HG03558 (cell line): ENCODE measurements at regions not wholly inside any gene's neighbourhood (a gene's known extent, or its start where the extent isn't known, plus 50 kb on each side); places are given as distances from the start of the nearest gene placed in this dataset.

Experiments
- ATAC-seq: cut with Tn5 transposase; IDR thresholded peaks from one replicate; pipeline ENCODE4 v1.9.1; 2021; ENCODE audit warnings: moderate number of reproducible peaks; ENCODE audit not compliant: unreplicated experiment; ENCODE audit errors: extremely low read depth

DNA sequence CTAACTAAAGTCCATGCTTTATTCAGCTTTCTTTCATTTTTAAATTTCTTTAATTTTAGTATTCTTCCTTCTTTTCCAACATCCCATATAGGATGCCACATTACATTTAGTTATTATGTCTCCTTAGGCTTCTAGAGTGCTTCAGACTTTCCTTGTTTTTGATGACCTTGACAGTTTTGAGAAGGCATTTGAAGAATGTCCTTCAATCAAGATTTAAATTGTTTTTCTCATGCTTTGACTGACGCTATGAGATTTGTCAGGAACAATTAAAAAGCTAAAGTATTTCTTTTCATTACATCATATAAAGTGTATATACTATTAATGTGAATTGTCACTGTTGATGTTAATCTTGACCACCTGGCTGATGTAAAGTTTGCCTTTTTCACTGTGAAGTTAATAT is 173.7 kb upstream of the LYPLAL1 start:
- no peak for ATAC-seq

DNA sequence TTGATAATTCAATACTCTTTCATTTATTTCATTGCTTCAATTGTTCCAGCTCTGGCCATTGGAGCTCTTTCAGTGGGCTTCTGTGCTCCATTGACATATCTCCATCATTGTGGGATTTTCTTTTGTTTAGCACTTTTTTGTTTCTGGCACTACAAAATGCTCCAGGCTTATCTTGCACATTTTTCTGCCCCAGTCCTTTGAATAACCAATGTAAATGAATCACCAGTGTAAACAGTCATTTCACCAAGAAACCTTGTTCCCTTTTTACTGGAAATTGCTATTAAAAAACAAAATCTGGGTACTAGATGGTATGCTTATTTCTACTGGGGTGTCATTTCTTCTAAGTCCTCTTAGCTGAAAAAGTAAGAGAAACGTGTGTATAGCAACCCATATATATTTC is 173.0 kb upstream of the LYPLAL1 start:
- ATAC-seq: no peak

DNA sequence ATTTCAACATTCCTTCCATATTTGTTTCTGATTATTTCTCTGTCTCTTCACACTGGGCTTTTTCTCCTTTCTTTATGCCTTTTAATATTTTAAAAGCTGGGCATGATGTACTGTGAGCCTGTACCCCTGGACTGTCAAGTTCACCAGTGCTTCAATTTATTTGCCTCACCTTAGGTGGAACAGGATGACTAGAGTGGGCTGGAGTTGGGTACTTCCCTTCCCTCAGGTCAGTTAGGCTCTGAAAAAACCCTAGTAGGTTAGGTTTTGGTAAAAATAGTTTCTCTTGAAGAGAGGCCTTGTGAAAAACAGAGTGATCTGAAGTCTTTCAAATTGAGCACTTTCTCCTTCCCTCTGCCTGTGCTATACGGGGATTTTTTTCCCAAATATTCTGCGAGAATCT is 163.0 kb upstream of the LYPLAL1 start:
- no peak for ATAC-seq

DNA sequence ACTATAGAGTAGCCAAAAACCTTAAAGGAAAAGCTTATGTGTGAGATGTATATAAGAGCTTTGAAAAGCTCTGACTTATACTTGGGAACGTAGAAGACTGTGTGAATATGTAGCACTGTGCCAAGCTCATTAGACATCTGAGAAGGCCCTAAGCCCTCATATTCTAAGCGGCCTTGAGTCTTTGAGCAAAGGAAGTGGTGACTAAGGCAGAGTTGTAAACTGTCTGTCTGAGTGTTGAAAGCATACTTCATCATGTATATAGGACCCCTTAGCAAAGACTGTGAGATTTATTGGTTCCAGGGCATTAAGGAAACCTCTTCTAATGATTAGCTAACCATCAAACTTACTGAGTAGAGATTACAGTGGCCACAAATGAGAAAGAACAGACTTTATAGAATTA is 153.3 kb upstream of the LYPLAL1 start:
- no peak for ATAC-seq

DNA sequence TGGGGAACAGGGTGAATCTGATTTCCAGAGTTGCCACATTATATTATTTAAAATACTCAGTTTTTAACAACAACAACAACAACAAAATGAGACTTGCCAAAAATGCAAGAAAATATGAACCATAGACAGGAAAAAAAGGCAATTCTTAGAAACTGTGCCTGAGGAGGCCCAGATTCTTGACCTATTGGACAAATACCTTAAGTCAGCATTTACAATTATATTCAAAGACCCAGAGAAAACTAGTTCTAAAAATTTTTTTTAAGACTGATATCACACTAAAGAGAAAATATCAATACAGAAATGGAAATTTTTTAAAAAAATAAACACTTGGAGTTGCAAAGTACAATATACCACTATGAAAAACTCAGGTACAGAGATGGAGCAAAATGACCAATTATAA is 152.8 kb upstream of the LYPLAL1 start:
- ATAC-seq: no peak

DNA sequence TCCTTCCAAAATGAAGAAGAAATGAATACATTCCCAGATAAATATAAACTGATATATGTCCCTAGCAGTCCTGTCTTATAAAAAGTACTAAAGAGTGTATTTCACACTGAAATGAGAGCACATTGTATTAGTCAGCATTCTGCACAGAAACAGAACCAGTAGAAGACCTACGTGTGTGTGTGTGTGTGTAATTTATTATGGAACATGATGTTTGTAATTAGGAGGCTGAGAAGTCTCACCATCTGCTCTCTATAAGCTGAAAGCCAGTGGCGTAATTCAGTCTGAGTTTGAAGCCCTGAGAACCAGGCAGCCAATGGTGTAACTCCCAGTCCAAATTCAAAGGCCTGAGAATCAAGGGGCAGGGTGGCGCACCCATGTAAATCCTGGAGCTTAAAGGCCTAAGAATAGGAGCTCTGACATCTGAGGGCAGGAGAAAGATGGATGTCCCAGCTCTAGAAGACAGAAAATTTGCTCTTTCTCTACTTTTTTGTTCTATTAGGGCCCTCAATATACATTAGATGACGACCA is 146.5 kb upstream of the LYPLAL1 start:
- ATAC-seq: no peak

DNA sequence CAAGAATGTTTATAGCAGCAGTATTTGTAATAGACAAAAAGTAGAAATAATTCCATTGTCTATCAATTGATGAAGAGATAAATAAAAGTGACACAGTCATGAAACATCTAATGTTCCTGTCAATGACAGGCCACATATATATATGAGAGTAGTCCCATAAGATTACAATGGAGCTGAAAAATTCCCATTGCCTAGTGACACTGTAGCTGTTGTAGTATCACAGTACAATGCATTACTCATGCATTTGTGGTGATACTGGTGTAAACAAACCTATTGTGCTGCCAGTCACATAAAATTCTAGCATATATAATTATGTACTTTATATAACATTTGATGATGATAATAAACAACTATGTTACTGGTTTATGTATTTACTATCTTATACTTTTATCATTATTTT is 141.9 kb upstream of the LYPLAL1 start:
- ATAC-seq: no peak

DNA sequence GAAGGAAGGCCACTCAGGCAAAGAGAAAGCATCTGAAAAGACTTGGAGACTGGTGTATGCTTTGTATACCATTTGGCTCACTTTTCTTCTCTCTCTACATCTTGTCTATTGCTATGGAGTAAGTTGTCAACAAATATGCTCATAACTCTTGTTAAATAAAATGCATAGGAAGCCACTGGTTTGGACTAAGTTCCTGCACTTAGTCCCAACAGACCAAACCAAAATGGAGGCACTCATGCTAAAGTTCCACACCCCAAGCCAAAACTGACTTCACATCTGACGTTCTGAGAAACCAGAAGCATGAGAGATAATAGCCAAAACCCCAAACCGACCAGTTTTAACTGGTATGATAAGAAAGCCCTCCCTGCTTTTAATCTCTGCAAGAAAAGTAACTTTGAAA is 135.3 kb upstream of the LYPLAL1 start:
- no peak for ATAC-seq

DNA sequence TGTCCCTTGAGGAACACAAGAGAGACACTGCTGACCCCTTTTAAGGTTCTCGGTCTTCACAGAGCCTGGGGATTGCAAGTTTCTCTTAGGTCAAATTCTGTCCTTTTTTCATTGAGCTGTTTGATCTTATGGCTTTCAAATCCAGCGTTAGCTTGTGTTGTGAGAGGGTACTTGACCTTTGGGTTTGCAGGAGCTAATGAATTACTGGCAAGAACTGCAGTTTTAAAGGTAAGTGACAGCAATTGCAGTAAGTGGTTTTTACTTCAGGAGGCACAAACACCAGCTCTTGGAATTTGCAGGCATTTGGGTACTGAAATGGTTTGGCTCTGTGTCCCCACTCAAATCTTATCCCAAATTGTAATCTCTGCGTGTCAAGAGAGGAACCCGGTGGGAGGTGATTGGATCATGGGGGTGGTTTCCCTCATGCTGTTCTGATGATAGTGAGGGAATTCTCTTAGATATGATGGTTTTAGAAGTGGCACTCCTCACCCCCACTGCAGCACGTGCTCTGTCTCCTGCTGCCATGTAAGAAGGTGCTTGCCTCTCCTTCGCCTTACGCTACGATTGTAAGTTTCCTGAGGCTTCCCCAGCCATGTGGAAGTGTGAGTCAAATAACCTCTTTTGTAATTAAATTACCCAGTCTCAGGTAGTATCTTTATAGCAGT is 134.5 kb upstream of the LYPLAL1 start:
- ATAC-seq: no peak

DNA sequence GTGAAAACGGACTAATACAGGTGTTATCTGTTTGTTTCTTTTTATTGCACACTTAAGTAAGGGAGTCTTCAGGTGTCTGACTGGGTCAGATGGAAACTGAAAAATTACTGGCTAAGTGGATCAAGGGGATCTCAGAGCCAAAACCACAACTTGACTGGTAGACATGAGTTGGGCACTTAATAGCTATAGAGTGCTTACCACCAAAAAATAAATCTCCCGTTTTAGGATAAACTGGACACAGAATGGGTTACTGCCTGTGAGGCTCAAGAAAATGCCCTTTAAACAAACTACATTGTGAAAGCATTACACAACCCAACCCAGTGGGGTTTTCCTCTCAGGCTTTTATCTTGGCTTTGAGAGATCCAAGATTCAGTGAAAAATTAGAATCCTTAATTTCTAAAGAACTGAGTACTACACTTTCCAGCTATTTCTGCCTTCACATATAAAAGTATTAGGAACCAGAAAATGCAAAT is 134.0 kb upstream of the LYPLAL1 start:
- ATAC-seq: no peak

DNA sequence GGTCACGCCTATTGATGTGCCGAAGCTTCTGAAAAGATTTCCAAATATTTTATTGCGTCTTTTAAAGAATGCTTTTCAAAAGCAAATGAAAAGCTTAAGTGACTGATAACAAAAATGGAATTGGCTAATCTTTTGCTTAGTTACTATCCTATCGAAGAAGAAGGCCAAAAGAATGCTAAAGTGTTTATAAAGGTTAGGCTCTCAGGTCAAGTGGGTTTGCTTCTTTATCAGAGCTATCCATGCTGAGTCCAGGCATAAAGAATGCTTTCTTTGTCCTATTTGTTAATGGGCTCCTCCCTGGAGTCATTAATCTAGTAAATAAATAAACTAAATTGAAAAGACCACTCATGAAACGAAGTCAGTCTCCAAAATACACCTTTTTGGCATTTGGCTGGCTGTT is 133.4 kb upstream of the LYPLAL1 start:
- no peak for ATAC-seq

DNA sequence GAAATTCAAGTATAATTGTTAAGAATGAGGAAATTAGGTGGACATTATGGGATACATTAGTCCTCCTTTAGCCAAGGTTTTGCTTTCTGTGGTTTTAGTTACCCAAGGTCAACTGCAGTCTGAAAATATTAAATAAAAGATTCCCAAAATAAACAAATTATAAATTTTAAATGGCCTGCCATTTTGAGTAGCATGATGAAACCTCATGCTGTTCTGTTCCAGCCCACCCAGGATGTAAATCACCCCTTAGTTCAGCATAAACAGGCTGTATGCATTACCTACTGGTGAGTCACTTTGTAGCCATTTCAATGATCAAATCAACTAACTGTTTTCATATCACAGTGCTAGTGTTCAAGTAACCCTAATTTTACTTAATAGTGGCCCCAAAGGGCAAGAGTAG is 132.5 kb upstream of the LYPLAL1 start:
- no peak for ATAC-seq

DNA sequence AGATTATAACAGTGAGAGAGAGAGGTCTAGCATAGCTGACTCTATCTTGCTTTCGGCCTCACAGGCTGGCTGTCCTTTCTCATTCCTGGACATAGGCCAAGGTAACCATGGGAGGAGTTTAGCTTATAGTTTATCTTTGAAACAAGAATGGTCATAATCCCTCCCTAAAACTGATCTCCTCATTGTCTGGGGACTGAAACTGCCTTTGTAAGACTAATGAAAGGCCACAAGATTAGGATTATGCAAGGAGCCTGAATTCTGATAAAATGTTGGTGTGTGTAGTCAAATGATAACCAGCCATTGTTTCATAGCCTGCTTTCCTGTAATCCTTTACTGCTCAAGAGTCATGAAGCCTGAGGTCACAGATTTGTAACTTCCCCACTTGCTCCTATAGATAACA is 131.9 kb upstream of the LYPLAL1 start:
- no peak for ATAC-seq

DNA sequence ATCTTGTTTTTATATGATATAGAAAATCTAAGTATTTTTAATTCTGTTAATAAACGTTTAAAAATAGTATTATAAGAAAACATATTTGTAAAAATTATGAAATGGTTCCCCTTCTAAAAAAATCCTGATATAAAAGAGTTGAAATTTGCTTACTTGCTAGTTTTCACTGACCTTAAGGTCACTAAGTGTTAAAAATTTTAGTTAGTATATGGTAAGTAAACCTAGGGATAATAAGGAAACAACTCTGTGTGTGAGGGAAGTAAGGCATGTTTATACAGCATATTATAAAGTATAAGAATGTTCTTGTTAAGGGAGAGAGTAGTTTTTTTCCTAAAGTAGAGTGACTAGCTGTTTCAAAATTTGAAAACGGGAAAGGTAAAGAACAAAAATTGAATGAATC is 130.9 kb upstream of the LYPLAL1 start:
- ATAC-seq: no peak

DNA sequence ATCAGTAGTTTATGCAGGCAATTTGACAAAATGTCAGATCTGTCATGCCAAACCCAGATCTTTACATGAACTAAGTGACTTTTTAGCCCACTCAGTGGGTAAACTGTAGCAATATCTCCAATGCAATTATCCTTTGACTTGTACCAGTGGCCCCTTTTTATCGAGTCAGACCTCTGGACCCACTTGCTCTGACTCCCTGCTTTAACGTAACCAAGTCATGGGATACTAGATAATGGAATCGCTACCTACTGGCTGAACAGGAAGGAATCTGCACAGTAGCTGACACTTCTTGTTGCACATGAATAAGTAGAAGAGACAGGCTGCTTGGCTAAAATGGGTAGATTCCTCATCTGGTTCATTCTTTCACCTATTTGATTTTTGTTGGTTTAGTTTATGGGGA is 128.4 kb upstream of the LYPLAL1 start:
- no peak for ATAC-seq

DNA sequence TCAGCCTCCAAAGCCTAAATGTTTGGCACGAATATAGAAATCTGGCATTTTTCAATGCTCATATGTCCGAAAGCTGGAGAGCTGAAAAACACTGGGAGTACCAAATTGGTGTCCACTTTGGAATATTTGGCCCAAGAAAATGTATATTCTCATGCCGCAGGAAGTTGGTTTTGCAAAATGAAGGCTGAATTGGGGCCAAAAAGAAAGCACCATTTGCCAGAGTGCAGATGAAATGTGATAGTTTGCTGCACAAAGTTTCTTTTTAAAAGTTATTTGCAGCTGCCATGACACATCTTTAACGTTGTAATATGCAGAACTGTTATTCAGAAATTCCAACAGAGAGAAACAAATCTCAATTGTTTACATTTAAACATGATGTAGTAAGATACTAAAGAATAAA is 124.2 kb upstream of the LYPLAL1 start:
- no peak for ATAC-seq

DNA sequence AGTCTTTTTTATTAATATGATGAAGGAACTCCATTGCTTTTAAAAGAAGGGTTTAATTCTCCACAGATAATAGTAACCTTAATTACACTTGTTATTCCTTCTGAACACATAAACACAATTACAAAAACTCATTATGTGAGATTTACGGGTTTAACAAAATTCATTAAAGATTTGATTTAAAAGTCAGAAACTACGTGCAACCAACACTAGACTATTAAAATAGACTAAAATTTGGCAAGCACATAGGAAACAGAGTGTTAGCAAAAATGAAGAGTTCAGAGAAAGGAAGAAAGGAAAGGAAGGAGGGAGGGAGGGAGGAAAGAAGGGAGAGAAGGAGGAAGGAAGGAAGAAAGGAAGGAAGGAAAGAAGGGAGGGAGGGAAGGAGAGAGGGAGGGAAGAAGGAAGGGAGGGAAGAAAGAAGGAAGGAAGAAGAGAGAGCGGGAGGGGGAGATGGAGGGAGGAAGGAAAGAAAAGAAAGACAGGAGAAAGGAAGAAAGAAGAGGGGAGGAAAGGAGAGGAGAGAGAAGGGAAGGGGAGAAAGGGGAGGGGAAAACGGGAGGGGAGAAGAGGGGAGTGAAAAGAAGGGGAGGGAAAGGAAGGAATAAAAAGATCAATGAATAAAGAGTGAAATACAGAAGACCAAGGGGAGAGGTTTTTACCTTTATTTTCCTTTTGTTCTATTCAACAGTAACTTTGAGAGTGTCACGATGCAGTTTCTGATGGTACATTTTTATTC is 123.4 kb upstream of the LYPLAL1 start:
- ATAC-seq: no peak

DNA sequence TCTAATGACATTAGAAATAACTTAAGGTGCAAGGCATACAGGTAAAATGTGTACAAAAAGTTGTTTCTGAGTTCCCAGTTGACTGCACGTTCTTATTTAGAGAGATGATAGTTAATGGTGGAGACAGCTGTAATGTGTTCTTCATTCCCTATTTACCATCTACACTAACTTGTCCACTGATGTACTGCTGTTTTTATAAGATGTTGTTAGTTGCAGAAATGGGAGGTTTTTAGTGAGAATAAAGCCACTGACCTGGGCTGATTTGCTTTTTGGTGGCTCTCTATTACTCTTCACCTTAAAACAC is 122.9 kb upstream of the LYPLAL1 start:
- ATAC-seq: no peak

DNA sequence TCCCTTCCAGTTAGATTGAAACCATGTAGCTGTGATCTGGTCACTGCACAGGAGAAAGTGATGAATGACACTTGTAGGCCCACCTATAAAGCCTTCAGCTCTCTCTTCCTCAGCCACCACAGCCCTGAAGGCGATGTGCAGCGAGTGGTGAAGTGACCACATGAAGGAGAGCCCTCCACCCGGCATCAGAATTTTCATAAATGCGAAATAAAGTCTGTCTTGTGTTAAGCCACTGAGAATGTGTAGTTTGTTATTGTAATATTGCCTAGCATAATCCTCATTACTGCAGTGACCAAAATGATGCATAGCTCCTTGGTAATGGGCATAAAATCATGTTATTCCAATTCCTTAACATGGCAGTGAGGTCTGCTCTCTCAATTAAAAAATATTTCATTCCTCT is 122.1 kb upstream of the LYPLAL1 start:
- no peak for ATAC-seq

DNA sequence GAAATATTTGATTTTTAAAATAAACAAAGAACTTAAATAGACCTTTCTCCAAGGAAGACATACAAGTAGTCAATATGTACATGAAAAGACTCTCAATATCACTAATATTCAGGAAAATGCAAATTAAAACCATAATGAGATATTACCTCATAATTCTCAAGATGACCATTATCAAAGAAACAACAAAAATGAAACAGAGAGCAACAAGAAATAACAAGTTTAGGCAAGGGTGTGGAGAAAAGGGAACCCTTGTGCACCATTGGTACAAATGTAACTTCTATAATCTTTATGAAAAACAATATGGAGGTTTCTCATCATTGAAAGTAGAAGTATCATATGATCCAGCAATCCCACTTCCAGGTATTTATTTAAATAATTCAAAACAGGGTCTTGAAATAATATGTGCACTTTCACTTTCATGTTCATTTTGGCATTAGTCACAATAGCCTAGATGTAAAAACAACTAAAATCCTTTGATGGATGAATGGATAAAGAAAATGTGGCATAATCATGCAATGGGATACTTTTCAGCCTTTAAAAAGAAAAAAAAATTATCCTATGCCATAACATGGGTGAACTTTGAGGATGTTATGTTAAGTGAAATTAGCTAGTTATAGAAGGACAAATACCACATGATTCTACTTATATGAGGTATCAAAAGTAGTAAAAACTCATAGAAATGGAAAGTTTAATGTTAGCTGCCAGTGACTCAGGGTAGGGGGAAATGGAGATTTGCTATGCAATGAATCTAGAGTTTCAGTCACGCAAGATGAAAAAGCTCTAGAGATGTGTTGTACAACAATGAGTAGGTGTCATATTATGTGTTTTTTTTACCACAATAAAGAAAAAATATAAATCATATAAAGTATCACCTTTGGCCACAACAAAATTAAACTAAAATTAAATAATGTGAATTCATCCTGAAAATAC is 114.5 kb upstream of the LYPLAL1 start:
- no peak for ATAC-seq

DNA sequence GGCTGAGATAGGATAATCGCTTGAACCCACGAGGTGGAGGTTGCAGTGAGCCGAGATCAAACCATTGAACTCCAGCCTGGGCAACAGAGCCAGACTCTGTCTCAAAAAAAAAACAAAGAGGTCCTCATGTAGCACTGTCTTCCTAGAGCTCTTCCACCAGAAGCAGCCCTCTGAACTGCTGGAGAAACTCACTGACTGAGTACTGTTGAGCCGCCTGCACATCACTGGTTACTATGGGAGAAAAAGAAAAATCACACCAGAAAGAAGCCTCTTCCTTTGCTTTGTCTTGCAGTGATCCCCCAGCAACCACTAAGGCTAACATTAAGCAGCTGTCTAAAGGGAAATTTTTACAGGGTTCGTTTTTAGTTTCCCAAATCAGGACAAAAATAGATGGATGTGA is 112.9 kb upstream of the LYPLAL1 start:
- no peak for ATAC-seq
